HEK293T (cell line): ENCODE measurements at regions not wholly inside any gene's neighbourhood (a gene's known extent, or its start where the extent isn't known, plus 50 kb on each side); places are given as distances from the start of the nearest gene placed in this dataset.

ENCODE experiments used
- ARNT ChIP-seq: fragments of 450-650 bp; IDR thresholded peaks from 2 replicates; pipeline ENCODE4 v1.6.1; 2017; ENCODE audit warnings: mild to moderate bottlenecking
- BHLHE40 ChIP-seq: fragments of 450-650 bp; IDR thresholded peaks from 2 replicates; pipeline ENCODE4 v1.6.1; 2016; ENCODE audit warnings: mild to moderate bottlenecking, moderate library complexity, borderline replicate concordance
- CTBP1 ChIP-seq: fragments of 450-650 bp; IDR thresholded peaks from 2 replicates; pipeline ENCODE4 v1.6.1; 2016; ENCODE audit warnings: borderline replicate concordance
- ELF4 ChIP-seq: fragments of 450-650 bp; IDR thresholded peaks from 2 replicates; pipeline ENCODE4 v1.6.1; 2017; ENCODE audit warnings: antibody characterized with exemption
- FOXA1 ChIP-seq: fragments of 450-650 bp; IDR thresholded peaks from 2 replicates; pipeline ENCODE4 v1.6.1; 2016; ENCODE audit warnings: mild to moderate bottlenecking
- FOXK2 ChIP-seq: fragments of 450-650 bp; IDR thresholded peaks from 2 replicates; pipeline ENCODE4 v1.6.1; 2016; ENCODE audit warnings: mild to moderate bottlenecking
- FOXM1 ChIP-seq: fragments of 450-650 bp; IDR thresholded peaks from 2 replicates; pipeline ENCODE4 v1.6.1; 2017; ENCODE audit warnings: mild to moderate bottlenecking, borderline replicate concordance
- HDGF ChIP-seq: fragments of 450-650 bp; IDR thresholded peaks from 2 replicates; pipeline ENCODE4 v1.6.1; 2017; ENCODE audit warnings: antibody characterized with exemption, borderline replicate concordance
- NFRKB ChIP-seq: fragments of 450-650 bp; IDR thresholded peaks from 2 replicates; pipeline ENCODE4 v1.6.1; 2016; ENCODE audit warnings: mild to moderate bottlenecking, moderate library complexity
- SP1 ChIP-seq: fragments of 450-650 bp; IDR thresholded peaks from 2 replicates; pipeline ENCODE4 v1.6.1; 2017
- SUZ12 ChIP-seq: fragments of 450-650 bp; IDR thresholded peaks from 2 replicates; pipeline ENCODE4 v1.6.1; 2016; ENCODE audit warnings: mild to moderate bottlenecking
- ZNF384 ChIP-seq: fragments of 450-650 bp; IDR thresholded peaks from 2 replicates; pipeline ENCODE4 v1.6.1; 2016

- TF ChIP-seq FOXM1: no peak
- no peak for TF ChIP-seq SUZ12
- no peak for TF ChIP-seq NFRKB
- TF ChIP-seq ZNF384: no peak
- no peak for TF ChIP-seq BHLHE40
- no peak for TF ChIP-seq CTBP1
- no peak for TF ChIP-seq ELF4
- no peak for TF ChIP-seq SP1
- TF ChIP-seq ARNT: no peak
- no peak for TF ChIP-seq FOXA1
- TF ChIP-seq FOXK2: no peak
- no peak for TF ChIP-seq HDGF
Observed at GRCh38 chr13:67696775-67697174, 466.6 kb upstream of the PCDH9 start.
